UCSD-AML1 (cell line): ENCODE measurements at regions not wholly inside any gene's neighbourhood (a gene's known extent, or its start where the extent isn't known, plus 50 kb on each side); places are given as distances from the start of the nearest gene placed in this dataset.

Experiments
- DNase-seq: peaks from one replicate; lab custom pipeline; 2025; ENCODE audit not compliant: unreplicated experiment; lab: John Stamatoyannopoulos, UW

DNA sequence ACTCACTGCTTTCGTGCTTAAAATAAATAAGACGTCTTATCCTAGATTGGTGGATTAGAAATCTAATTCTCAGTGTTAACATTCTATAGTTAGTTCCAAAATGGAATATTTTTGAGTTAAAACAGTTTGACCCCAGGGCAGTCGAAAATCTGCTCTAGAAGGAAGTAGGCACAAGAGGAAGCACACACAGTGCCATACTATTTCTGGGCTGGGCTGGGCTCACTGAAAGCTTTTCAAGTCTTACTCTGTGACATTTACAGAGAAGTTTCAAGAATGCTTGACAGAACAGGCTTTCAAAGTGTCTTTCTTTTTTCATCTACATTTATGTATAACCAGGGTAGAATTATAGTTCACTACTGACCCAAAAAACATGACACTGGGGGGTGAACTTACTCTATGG, 209.8 kb downstream of the SOD2 start:
- DNase-seq, result no peak

GRCh38 chr6:159481897-159482296, 211.1 kb downstream of the SOD2 start:
- DNase-seq, result no peak

DNA sequence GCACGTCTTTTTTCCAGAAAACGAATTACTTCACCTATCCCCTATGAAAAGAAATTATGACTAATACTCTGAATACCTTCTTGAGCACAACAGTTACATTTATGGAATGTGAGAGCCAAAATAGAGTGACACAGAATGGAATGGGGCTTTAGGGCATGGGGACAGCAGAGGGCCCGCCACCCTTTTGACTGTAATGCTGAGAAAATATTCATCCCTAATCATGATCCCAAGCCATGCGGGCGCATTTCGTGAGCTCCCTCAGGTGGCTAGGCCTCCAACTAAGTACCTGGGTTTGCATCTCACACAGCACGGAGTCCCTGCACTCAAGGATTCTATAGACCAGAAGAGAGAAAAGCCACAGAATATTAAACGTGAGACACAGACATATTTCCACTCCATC, 212.6 kb downstream of the SOD2 start:
- no peak for DNase-seq

DNA sequence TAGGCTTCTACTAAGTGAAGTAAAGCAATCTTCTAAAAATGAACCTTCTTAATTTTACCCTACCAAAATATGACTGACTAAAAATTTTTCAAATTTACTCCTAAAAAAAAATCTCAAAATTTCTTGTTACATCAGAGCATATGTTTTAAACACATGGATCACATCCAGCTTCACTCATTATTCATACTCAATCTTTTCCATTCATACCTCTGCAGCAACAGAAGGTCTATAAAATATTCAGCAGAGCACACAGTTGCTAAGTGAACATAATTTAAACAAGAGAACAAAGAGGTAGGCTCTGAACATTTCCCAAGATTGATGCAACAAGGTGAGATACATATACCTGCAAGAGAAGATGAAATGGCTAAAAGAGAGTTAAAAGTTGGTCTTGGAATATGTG, 213.9 kb downstream of the SOD2 start:
- no peak for DNase-seq

DNA sequence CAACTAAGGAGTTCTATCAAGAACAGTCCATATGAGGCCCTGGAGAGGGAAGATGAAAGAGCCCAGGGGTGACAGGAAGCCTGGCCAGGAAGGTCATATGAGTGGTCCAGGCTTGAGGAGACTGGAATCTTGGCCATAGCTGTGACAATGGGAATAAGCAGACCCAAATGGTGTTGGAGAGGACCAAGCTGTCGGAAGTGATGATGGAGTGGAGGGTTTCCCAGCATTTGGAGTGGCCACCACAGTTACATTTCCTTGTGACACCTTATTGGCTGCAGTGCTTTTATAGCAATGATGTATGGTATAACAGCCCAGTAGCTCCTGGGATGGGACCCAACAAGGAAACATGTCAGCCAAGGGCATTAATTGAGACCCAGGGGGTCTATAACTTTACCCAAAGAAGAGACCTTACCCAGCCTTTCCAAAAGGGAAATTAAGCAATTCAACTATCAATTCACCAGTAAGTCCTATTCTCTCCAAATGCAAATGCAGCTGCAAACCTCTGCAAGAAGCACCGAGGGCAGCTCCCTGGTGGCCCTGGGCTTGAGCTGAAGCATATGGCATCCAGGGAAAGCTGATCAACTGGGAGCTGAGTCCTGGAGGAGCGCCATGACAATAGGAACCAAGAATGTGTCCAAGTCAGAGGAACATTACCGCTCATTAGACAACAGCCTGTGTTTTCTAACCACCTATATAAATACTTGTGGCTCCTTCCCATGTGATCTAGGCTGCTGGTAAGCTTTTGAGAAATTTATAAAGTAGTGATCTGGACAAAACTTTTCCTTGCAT, 219.4 kb downstream of the SOD2 start:
- no peak for DNase-seq

GRCh38 chr6:159470397-159470796, 222.6 kb downstream of the SOD2 start:
- DNase-seq, result no peak

GRCh38 chr6:159469443-159469842, 223.6 kb downstream of the SOD2 start:
- DNase-seq, result no peak

GRCh38 chr6:159468994-159469393, 224.0 kb downstream of the SOD2 start:
- no peak for DNase-seq

GRCh38 chr6:159467473-159468041, 225.5 kb downstream of the SOD2 start:
- DNase-seq, result no peak

GRCh38 chr6:159466926-159467325, 226.1 kb downstream of the SOD2 start:
- DNase-seq, result no peak

- DNase-seq, result no peak
Measured at GRCh38 chr6:159464816-159465215, 228.2 kb downstream of the SOD2 start.

DNA sequence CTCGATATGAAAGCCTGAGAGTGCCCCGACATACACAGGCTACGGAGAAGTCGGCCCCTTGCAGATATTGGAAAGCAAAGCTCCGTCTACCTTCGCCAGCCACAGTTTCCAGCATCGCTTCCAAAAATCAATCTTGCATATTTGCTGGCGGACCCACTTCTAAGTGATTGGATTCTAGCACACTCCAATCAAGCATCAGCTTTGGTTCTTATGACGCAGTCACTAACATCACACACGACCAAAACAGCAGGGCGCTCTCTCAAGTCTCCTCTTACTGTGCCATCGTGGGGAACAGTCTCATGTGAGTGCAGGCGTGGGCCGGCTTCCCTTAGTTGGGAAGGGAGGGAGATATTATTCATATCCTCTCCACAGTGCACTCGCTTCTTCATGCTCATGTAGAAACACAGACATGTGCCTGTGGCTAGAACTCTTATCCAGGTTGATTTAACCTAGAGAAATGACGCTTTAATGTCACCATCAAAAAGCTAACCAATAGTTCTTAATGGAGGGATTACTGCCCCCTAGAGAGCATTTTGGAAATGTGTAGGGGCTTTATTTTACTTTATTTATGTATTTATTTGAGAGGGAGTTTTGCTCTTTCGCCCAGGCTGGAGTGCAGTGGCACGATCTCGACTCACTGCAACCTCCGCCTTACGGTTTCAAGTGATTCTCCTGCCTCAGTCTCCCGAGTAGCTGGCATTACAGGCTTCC, 229.8 kb downstream of the SOD2 start:
- DNase-seq, result no peak

DNA sequence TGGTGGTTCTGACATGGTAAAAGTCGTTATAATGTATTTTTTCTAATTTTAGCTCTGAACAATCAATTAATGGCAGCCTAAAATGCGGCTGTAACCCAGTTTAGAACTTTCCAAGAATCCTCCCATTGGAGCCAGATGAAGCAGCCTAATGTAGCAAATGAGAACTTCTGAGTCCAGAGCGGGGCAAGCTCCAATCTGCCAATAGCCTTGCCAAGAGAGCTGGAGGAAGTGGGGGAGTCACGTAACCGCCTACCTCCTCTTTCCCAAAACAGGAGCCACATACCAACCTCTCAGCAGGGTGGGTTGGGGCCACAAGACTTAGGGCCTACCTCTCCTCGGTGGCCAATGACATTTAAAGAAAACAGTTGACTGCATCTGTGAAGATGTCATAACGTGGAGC, 230.6 kb downstream of the SOD2 start:
- no peak for DNase-seq

DNA sequence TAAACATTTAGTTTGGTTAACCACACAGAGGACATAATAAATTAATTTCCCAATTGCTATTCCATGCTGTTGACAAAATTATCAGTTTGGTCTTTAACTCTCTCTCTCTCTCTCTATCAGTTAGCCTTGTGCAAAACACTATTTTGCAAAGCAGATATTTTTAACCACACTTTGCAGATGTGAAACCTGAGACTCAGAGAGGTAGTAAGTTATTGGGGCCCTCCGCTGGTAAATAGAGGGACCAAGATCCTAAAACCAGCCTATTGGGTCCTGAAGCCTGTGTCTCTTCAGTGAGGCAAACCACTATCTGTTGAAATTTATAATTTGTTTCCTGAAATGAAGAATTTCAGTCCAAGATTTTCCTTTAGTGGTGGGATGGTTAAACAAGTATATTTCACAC, 231.0 kb downstream of the SOD2 start:
- DNase-seq, result no peak

DNA sequence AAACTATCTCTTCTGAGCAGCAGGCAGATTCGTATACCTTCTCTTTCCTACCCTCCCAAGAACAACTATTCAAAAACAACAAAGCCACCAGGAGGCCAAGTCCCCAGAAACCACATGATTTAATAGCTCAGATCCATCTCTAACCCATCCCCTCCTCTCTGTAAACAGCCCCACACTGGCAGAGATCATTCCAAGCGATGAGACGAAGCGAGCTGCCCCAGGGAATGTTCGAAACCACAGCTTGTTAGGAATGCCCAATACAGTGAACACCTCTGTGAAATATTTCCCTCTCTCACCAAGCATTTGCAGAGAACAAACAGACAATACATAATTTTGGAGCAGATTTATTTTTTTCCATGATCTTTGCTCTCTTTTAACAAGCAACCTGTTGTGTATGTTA, 231.8 kb downstream of the SOD2 start:
- DNase-seq, result no peak

GRCh38 chr6:159460476-159460875, 232.6 kb downstream of the SOD2 start:
- DNase-seq, result no peak

GRCh38 chr6:159456349-159456748, 236.7 kb downstream of the SOD2 start:
- no peak for DNase-seq

GRCh38 chr6:159455700-159456274, 237.3 kb downstream of the SOD2 start:
- no peak for DNase-seq

- DNase-seq, result no peak
Measured at GRCh38 chr6:159450815-159451465, 242.1 kb downstream of the SOD2 start.

- DNase-seq, result no peak
Measured at GRCh38 chr6:159446340-159446739, 246.7 kb downstream of the SOD2 start.

- DNase-seq, result no peak
Measured at GRCh38 chr6:159445351-159445750, 247.7 kb downstream of the SOD2 start.
